K562 (cell line): ENCODE measurements at regions not wholly inside any gene's neighbourhood (a gene's known extent, or its start where the extent isn't known, plus 50 kb on each side); places are given as distances from the start of the nearest gene placed in this dataset.

Source experiments
- FOS ChIP-seq: IDR thresholded peaks from 3 replicates; pipeline ENCODE4 v1.6.1; 2011; ENCODE audit not compliant: insufficient read length; ENCODE audit errors: extremely low read depth
- HDAC2 ChIP-seq: fragments of 450-650 bp; IDR thresholded peaks from 2 replicates; pipeline ENCODE4 v1.6.1; 2016; ENCODE audit warnings: mild to moderate bottlenecking
- TF ChIP-seq, protein P1 (sequence below): sonication (generic); formaldehyde crosslinking; IDR thresholded peaks from 2 replicates; pipeline ENCODE4 v1.8.1; 2022; ENCODE audit warnings: missing genetic modification reagents
- TF ChIP-seq, protein P2 (sequence below), 3 experiments: IDR thresholded peaks in 2 of 3; conservative IDR thresholded peaks in 1 of 3; 2 replicates each; pipeline ENCODE4 v1.5.1; 2011 to 2012; ENCODE audit warnings: low read length in 3 of 3, mild to moderate bottlenecking in 3 of 3, control low read depth in 2 of 3, improper control_type of control experiment in 1 of 3, inconsistent platforms in 1 of 3, low read depth in 1 of 3, mixed read lengths in 1 of 3, moderate library complexity in 1 of 3; ENCODE audit not compliant: insufficient read depth in 2 of 3
- TF ChIP-seq, protein P3 (sequence below): fragments of 150-350 bp; conservative IDR thresholded peaks from 2 replicates; pipeline ENCODE4 v1.6.1; 2014; ENCODE audit warnings: low read length
- TF ChIP-seq, protein P4 (sequence below): sonication (generic); formaldehyde crosslinking; IDR thresholded peaks from 2 replicates; pipeline ENCODE4 v1.9.0; 2022; ENCODE audit warnings: mild to moderate bottlenecking, missing genetic modification reagents
- TF ChIP-seq, protein P5 (sequence below): fragments of 250-450 bp; sonication (Bioruptor Pico); IDR thresholded peaks from 2 replicates; pipeline ENCODE4 v1.5.0; 2020; ENCODE audit warnings: mild to moderate bottlenecking, borderline replicate concordance
- TF ChIP-seq, protein P6 (sequence below): IDR thresholded peaks from 3 replicates; pipeline ENCODE4 v1.6.1; 2011; ENCODE audit warnings: borderline replicate concordance, mild to moderate bottlenecking; ENCODE audit not compliant: insufficient read length, insufficient read depth

DNA sequence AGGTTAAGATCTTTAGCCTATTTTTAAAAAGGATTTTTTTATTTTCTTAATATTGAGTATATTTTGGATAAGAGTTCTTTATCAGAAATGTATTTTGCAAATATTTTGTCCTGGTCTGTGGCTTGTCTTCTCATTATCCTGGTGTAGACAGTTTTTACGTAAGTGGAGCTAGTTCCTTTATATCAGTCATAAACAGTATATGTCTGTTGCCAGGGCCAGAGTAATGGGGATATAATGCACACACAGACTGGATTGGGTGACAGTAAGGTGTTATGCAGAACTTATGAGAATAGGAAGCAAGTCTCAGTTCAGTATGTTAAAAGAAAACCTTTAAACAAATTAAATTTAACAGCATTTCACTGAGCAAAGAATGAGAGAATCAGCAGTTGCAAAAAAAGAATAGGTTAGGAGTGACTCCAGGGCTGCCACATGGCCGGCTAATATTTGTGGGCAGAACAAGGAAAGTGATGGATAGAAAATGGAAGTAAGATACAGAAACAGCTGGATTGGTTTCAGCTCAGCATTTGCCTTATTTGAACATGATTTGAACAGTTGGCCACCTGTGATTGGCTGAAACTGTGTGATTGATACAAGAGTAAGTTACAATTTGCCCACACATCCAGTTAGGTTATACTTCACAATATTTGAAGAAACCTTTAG is 61.1 kb upstream of the ZNG1B start:
- TF ChIP-seq FOS: no peak
- TF ChIP-seq, protein P1, sequence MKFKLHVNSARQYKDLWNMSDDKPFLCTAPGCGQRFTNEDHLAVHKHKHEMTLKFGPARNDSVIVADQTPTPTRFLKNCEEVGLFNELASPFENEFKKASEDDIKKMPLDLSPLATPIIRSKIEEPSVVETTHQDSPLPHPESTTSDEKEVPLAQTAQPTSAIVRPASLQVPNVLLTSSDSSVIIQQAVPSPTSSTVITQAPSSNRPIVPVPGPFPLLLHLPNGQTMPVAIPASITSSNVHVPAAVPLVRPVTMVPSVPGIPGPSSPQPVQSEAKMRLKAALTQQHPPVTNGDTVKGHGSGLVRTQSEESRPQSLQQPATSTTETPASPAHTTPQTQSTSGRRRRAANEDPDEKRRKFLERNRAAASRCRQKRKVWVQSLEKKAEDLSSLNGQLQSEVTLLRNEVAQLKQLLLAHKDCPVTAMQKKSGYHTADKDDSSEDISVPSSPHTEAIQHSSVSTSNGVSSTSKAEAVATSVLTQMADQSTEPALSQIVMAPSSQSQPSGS (CRISPR knock-in tag): no peak
- no peak for TF ChIP-seq HDAC2
- TF ChIP-seq, protein P2, sequence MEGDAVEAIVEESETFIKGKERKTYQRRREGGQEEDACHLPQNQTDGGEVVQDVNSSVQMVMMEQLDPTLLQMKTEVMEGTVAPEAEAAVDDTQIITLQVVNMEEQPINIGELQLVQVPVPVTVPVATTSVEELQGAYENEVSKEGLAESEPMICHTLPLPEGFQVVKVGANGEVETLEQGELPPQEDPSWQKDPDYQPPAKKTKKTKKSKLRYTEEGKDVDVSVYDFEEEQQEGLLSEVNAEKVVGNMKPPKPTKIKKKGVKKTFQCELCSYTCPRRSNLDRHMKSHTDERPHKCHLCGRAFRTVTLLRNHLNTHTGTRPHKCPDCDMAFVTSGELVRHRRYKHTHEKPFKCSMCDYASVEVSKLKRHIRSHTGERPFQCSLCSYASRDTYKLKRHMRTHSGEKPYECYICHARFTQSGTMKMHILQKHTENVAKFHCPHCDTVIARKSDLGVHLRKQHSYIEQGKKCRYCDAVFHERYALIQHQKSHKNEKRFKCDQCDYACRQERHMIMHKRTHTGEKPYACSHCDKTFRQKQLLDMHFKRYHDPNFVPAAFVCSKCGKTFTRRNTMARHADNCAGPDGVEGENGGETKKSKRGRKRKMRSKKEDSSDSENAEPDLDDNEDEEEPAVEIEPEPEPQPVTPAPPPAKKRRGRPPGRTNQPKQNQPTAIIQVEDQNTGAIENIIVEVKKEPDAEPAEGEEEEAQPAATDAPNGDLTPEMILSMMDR (IDR thresholded peaks at IDR 0.05 in 2 of 3, conservative IDR thresholded peaks at IDR 0.05 in 1 of 3; ENCODE audit: insufficient read depth in 2 of 3, low read depth in 1 of 3, low read length in 3 of 3): no peak
- TF ChIP-seq, protein P3, sequence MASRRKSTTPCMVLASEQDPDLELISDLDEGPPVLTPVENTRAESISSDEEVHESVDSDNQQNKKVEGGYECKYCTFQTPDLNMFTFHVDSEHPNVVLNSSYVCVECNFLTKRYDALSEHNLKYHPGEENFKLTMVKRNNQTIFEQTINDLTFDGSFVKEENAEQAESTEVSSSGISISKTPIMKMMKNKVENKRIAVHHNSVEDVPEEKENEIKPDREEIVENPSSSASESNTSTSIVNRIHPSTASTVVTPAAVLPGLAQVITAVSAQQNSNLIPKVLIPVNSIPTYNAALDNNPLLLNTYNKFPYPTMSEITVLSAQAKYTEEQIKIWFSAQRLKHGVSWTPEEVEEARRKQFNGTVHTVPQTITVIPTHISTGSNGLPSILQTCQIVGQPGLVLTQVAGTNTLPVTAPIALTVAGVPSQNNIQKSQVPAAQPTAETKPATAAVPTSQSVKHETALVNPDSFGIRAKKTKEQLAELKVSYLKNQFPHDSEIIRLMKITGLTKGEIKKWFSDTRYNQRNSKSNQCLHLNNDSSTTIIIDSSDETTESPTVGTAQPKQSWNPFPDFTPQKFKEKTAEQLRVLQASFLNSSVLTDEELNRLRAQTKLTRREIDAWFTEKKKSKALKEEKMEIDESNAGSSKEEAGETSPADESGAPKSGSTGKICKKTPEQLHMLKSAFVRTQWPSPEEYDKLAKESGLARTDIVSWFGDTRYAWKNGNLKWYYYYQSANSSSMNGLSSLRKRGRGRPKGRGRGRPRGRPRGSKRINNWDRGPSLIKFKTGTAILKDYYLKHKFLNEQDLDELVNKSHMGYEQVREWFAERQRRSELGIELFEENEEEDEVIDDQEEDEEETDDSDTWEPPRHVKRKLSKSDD: no peak
- TF ChIP-seq, protein P4, sequence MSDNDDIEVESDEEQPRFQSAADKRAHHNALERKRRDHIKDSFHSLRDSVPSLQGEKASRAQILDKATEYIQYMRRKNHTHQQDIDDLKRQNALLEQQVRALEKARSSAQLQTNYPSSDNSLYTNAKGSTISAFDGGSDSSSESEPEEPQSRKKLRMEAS: no peak
- TF ChIP-seq, protein P5, sequence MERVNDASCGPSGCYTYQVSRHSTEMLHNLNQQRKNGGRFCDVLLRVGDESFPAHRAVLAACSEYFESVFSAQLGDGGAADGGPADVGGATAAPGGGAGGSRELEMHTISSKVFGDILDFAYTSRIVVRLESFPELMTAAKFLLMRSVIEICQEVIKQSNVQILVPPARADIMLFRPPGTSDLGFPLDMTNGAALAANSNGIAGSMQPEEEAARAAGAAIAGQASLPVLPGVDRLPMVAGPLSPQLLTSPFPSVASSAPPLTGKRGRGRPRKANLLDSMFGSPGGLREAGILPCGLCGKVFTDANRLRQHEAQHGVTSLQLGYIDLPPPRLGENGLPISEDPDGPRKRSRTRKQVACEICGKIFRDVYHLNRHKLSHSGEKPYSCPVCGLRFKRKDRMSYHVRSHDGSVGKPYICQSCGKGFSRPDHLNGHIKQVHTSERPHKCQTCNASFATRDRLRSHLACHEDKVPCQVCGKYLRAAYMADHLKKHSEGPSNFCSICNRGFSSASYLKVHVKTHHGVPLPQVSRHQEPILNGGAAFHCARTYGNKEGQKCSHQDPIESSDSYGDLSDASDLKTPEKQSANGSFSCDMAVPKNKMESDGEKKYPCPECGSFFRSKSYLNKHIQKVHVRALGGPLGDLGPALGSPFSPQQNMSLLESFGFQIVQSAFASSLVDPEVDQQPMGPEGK: no peak
- TF ChIP-seq, protein P6, sequence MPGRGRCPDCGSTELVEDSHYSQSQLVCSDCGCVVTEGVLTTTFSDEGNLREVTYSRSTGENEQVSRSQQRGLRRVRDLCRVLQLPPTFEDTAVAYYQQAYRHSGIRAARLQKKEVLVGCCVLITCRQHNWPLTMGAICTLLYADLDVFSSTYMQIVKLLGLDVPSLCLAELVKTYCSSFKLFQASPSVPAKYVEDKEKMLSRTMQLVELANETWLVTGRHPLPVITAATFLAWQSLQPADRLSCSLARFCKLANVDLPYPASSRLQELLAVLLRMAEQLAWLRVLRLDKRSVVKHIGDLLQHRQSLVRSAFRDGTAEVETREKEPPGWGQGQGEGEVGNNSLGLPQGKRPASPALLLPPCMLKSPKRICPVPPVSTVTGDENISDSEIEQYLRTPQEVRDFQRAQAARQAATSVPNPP: no peak
